IMR-90 (cell line): ENCODE measurements at regions not wholly inside any gene's neighbourhood (a gene's known extent, or its start where the extent isn't known, plus 50 kb on each side); places are given as distances from the start of the nearest gene placed in this dataset.

Experiments used
- BHLHE40 ChIP-seq: fragments of 150-350 bp; IDR thresholded peaks from 2 replicates; pipeline ENCODE4 v1.6.1; 2016; ENCODE audit warnings: mild to moderate bottlenecking, low read depth, low read length
- CEBPB ChIP-seq: IDR thresholded peaks from 2 replicates; pipeline ENCODE4 v1.6.1; 2012; ENCODE audit warnings: low read depth, low read length, improper control_type of control experiment
- FOS ChIP-seq: fragments of 150-350 bp; IDR thresholded peaks from 2 replicates; pipeline ENCODE4 v1.6.1; 2016; ENCODE audit warnings: low read depth, low read length
- MAFK ChIP-seq: IDR thresholded peaks from 2 replicates; pipeline ENCODE4 v1.6.1; 2012; ENCODE audit warnings: low read depth, low read length, improper control_type of control experiment
- MXI1 ChIP-seq: IDR thresholded peaks from 2 replicates; pipeline ENCODE4 v1.6.1; 2012; ENCODE audit warnings: low read depth, mild to moderate bottlenecking, low read length, moderate library complexity, borderline replicate concordance
- POLR2A ChIP-seq: IDR thresholded peaks from 2 replicates; pipeline ENCODE4 v1.6.1; 2012; ENCODE audit warnings: mild to moderate bottlenecking, low read depth, low read length
- RAD21 ChIP-seq: IDR thresholded peaks from 2 replicates; pipeline ENCODE4 v1.6.1; 2012; ENCODE audit warnings: low read length, improper control_type of control experiment
- RCOR1 ChIP-seq: IDR thresholded peaks from 2 replicates; pipeline ENCODE4 v1.6.1; 2012; ENCODE audit warnings: mild to moderate bottlenecking, low read length, improper control_type of control experiment; ENCODE audit not compliant: insufficient replicate concordance
- RFX5 ChIP-seq: IDR thresholded peaks from 2 replicates; pipeline ENCODE4 v1.8.0; 2012; ENCODE audit warnings: low read depth, mild to moderate bottlenecking, low read length, moderate library complexity
- SMC3 ChIP-seq: fragments of 150-350 bp; IDR thresholded peaks from 2 replicates; pipeline ENCODE4 v1.6.1; 2016; ENCODE audit warnings: low read depth, mild to moderate bottlenecking, antibody characterized with exemption, low read length, moderate library complexity
- TF ChIP-seq, protein P1 (sequence below): conservative IDR thresholded peaks from 2 replicates; pipeline ENCODE4 v1.5.1; 2012; ENCODE audit warnings: mild to moderate bottlenecking, low read depth, low read length, improper control_type of control experiment
- TF ChIP-seq, protein P2 (sequence below): fragments of 150-350 bp; IDR thresholded peaks from 2 replicates; pipeline ENCODE4 v1.6.1; 2016; ENCODE audit warnings: low read depth, mild to moderate bottlenecking, low read length, moderate library complexity, borderline replicate concordance

DNA sequence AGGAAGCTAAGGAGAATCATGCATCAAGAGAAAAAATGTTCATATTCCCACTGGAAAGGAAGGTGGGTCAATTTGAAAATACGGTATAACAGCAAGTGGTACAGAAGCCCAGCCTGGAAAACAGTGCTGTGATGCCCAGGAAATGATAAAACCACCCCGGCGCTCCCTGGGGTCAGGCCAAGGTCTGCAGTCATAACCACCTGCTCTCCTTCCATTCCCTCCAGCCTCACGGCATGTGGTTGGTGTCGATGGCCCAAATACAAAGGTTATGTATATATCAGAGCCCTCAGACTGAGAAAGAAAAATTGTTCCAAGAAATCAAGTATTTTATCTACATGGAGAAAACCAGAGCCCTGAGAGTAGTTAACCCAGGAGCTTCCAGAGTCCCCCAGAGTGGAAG lies 208.1 kb upstream of the CDYL start:
- TF ChIP-seq, protein P1, sequence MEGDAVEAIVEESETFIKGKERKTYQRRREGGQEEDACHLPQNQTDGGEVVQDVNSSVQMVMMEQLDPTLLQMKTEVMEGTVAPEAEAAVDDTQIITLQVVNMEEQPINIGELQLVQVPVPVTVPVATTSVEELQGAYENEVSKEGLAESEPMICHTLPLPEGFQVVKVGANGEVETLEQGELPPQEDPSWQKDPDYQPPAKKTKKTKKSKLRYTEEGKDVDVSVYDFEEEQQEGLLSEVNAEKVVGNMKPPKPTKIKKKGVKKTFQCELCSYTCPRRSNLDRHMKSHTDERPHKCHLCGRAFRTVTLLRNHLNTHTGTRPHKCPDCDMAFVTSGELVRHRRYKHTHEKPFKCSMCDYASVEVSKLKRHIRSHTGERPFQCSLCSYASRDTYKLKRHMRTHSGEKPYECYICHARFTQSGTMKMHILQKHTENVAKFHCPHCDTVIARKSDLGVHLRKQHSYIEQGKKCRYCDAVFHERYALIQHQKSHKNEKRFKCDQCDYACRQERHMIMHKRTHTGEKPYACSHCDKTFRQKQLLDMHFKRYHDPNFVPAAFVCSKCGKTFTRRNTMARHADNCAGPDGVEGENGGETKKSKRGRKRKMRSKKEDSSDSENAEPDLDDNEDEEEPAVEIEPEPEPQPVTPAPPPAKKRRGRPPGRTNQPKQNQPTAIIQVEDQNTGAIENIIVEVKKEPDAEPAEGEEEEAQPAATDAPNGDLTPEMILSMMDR: no peak
- TF ChIP-seq CEBPB: no peak
- TF ChIP-seq POLR2A: no peak
- TF ChIP-seq, protein P2, sequence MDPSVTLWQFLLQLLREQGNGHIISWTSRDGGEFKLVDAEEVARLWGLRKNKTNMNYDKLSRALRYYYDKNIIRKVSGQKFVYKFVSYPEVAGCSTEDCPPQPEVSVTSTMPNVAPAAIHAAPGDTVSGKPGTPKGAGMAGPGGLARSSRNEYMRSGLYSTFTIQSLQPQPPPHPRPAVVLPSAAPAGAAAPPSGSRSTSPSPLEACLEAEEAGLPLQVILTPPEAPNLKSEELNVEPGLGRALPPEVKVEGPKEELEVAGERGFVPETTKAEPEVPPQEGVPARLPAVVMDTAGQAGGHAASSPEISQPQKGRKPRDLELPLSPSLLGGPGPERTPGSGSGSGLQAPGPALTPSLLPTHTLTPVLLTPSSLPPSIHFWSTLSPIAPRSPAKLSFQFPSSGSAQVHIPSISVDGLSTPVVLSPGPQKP: no peak
- no peak for TF ChIP-seq RFX5
- no peak for TF ChIP-seq FOS
- no peak for TF ChIP-seq RAD21
- TF ChIP-seq MXI1: no peak
- no peak for TF ChIP-seq RCOR1
- TF ChIP-seq MAFK: no peak
- no peak for TF ChIP-seq SMC3
- no peak for TF ChIP-seq BHLHE40
